GM18858 (cell line): ENCODE measurements at regions not wholly inside any gene's neighbourhood (a gene's known extent, or its start where the extent isn't known, plus 50 kb on each side); places are given as distances from the start of the nearest gene placed in this dataset.

Source experiments
- ATAC-seq: cut with Tn5 transposase; IDR thresholded peaks from one replicate; pipeline ENCODE4 v1.9.1; 2021; ENCODE audit not compliant: unreplicated experiment

GRCh38 chr3:193779933-193780332 lies 186.9 kb downstream of the OPA1 start:
- ATAC-seq, result no peak

DNA sequence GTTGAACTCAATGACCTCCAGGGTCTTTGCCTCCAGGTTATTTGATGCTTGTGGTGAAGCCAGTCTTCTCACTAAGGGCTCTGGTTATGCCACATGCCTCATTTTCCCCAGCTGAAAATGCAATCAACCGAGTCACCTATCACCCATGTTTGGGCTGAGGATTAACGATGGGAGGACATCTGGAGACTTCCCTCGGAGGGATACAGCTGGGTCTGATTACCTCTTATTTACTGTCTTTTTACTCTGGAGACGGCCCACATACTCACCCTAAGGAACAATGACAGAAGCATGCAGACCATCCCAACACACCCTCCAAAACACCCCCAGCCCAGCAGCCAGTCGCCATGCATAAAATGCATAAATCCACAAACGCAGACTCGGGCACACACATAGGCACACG lies 187.4 kb downstream of the OPA1 start:
- ATAC-seq, result no peak

DNA sequence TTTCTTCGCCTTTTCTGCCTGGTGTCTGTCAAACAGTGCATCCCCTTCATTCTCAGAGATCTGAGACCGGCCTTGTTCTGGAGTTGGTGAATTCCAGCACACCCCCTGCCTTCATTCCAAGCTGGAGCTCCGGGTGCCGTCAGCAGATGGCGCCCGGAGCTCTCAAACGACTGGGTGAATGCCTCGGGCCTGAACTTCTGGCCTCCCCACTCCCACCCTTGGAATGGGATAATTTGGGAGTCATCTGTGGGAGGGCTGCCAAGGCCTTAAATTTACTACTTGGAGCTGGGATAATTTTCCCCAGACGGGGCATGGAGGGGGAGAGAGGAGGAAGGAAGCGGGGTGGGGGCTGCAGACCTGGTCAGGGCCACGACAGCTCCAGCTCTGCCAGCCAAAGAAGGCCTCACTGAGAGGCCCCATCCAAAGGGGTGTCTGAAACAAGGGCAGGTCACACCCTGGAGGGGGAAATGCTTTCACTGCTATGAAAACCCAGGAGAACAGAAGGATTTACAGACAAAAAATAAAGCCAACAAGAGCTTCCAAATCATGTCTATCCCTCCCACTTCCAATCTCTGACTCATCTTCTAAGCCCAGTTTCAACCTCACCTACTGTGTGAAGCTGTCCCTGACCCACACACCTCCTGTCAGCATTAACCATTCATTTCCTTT lies 187.9 kb downstream of the OPA1 start:
- ATAC-seq, result no peak

DNA sequence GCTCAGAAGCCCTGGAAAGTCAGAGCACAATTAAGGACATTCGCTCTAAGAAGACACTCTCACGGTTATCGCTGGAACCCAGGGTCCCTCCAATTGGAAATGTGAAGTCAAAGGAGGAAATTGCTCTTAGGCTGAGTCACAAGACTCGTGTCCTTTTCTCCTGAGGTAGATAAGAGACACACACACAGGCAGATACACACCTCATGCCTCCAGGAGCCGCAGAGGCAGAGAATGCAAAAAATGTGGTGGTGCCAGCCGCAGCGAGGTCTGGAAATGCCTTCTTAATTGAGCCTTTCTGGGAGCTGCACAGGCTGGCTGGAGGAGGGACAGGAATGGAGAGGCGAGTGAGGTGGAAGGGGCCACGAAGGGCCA lies 189.3 kb downstream of the OPA1 start:
- ATAC-seq, result no peak

DNA sequence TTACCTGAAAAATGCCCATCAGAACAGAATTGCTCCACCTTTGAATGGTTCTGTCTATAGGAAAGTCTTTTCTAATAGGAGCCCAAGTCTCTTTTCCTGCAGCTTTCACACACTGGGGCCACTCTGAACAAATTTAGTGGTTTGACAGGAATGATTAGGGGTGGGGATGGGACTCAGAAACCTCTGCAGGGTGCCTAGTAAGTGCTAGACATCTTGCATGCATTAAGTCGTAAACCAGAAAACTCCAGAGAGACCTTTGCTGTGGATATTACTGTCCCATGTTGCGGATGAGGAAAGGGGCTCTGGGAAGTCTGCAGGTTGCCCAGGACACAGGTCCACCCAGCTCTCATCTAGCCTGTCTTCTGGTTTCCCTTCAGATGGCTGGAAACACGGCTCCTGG lies 189.7 kb downstream of the OPA1 start:
- ATAC-seq, result no peak

DNA sequence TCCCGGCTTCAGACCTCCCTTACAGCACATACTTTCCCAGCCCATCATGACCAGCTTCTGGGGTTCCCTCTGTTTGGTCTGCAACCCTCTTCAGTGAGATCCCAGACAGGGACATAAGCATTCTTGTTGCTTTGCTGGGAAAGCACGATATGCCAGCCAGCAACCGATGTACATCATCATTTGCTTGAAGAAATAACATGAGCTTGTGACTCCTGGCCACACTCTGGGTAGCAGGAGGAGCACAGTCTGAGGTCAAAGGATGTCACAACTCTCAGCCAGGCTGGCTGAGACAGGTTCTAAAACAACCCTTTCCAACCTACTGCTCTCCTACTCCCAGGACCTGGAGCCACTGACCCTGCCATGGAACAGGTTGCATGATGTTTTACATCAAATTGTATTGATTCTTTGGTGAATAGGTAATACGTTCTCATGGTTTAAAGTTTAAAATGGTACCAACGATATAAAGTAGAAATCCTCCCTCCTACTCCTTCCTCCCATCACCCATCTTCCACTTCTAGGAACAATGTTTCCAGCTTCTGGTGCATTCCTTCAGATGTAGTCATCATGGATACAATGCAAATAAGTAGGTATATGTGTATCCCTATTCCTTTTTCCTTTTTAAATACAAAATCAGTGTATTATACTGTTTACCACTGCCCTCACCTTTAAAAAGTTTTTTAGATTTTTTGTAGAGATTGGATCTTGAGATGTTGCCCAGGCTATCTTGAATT lies 190.3 kb downstream of the OPA1 start:
- no peak for ATAC-seq

DNA sequence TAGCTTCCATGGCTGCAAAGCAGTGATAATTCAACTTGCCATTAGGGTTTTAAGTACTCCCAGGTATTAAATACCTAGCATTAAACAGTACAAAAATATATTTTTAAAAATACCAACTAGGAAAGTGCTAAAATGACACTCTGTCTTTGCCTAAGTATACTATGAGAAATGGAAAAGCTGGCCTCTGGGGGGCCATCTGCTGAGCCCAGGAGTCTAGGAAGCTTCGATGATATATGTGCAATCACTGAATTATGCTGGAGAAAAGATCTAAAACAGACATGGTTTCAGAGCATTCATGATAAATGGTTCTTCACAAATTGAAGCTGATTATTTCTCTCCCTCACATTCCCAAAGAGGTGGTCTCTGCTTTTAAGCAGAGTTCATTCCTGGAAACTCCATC lies 191.8 kb downstream of the OPA1 start:
- ATAC-seq, result no peak

GRCh38 chr3:193787496-193787870 lies 194.5 kb downstream of the OPA1 start:
- no peak for ATAC-seq

GRCh38 chr3:193788189-193788991 lies 195.4 kb downstream of the OPA1 start:
- ATAC-seq, result peak; percentile 72

DNA sequence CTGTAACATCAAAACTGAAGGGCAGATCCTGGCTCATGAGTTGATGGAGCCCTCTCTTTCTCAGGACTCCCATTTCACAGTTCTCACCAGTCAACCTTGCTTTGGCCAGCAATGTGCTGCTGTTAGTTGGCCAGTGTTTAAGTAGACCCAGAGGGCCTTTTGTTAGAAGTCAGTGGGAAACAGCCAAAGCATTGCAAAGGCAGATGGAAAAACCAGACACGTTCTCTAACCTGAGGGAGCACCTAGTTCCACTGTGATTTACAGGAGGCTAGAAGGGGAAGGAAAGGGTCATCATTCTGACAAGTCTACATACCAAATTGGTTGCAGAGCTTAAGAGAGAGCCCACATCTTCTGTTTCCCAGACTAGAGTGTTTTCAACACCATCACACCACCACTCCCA lies 196.4 kb downstream of the OPA1 start:
- ATAC-seq, result no peak

DNA sequence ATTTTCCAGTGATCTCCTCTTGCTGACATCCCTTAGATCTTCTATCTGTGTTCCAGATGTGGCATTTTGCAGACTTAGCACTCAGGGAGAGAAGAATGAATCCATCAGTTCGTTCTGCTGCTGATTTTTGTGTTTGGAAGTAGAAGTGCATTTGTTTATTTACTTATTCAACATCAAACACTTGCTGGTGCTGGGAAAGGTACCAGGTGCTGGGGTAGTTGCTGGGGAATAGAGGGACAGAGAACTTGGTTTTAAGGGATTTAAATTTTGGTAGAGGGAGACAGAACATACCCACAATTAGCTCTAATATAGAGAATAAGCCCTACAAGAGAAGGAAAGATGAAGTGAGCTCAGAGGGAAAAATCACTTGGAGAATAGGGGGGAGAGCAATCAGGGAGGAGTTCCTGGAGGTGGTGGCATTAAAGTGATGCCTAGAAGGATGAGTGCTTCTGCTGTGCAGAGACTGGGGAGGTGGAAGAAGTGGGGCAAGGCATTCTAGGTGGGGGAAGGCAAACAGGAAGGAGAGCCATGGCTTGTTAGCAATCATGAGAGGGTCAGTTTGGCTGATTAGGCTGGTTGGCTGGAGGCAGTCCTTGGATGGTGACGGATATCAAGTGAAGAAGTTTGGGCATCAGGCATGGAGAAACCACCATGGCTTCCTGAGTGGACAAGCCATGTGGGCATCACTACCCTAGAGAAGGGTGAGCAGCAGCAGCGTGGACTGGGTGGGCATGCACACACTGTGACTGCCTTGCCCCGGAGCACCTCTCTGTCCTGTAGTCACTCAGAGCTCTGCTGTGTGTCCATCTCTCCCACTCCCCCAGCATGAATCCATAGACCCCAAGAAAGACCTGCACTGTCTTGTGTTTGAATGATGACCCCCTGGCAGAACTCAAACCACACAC lies 197.3 kb downstream of the OPA1 start:
- ATAC-seq, result no peak

GRCh38 chr3:193791041-193792032 lies 198.3 kb downstream of the OPA1 start:
- no peak for ATAC-seq

- ATAC-seq, result no peak
These were observed 200.1 kb downstream of the OPA1 start for GRCh38 chr3:193793123-193793522.

- ATAC-seq, result no peak
These were observed 201.2 kb downstream of the OPA1 start for GRCh38 chr3:193794002-193794881.

DNA sequence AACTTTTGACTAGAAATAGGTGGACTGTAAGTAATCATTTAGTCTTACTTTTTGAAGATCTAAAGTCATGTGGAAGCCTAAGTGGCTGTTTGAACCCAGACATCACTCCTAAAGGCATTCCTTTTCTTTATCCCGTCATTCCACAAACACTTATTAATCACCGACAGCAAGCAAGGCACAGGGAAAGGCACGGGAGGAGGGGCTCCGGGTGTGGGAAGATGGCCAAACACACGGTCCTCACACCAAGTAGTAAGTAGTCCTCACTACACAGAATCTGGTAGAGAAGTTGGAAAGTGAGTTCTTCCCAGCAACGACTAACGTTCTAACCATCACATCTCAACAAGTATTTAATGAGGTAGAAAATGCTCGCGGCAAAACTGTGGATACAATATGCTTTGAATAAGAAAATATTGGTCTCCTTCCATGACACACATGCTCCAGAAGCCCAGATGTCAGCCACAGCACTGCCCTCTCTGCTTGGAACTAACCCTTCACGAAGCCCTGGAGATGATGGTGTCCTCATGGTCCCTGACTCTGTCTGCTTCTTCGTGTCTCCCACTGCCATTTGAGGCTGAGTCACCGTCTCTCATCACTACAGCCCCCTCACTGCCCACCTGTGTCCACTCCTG lies 202.2 kb downstream of the OPA1 start:
- ATAC-seq, result no peak

GRCh38 chr3:193796089-193796488 lies 203.1 kb downstream of the OPA1 start:
- ATAC-seq, result no peak

DNA sequence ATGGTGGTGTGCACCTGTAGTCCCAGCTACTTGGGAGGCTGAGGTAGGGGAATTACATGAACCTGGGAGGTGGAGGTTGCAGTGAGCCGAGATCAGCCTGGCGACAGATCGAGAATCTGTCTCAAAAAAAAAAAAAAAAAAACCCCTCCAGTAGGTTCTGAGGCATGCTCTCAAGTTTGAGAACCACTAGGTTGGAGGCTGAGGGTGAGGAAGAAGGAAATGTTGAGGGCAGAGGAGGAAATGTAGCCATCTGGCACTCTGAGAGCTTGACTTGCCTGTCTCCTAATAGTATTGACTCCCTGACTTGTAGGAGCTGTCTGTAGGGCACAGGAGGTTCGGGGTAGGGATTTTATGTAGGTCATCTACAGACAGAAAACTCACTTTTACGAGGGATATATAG lies 204.6 kb downstream of the OPA1 start:
- no peak for ATAC-seq

DNA sequence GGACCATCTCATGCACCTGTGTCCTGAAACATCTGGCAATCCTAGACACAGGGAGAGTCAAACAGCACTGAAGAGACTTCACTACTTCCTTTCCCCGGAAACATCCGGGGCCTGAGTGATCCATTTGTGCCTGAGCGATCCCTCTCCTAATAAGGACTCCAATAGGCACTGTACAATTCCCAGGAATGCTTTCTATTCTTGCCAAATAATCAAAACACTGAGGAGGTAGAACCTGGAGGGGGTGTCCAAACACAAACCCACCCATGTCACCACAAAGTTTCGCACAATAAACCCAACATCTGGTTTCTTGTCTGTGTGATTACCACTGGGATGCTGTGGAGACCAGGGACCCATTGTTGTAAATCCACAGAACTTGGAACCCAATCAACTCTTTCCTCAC lies 205.0 kb downstream of the OPA1 start:
- ATAC-seq, result no peak
